PC-9 (cell line): ENCODE measurements at regions not wholly inside any gene's neighbourhood (a gene's known extent, or its start where the extent isn't known, plus 50 kb on each side); places are given as distances from the start of the nearest gene placed in this dataset.

Source experiments
- BruUV-seq: library from RNA; stranded (reverse); fragments of 400-500 nt; replicated peaks from 2 replicates; lab custom pipeline; 2021; lab: Mats Ljungman, UMichigan
- CTCF ChIA-PET: fragments of 300-600 bp; sonication (Branson Sonifier 250); formaldehyde crosslinking; loops from one replicate; lab custom pipeline; 2022; ENCODE audit warnings: antibody characterized with exemption; lab: Charles Lee
- POLR2A ChIA-PET: fragments of 300-600 bp; sonication (Branson Sonifier 250); formaldehyde crosslinking; loops from one replicate; lab custom pipeline; 2022; ENCODE audit warnings: antibody characterized with exemption; ENCODE audit not compliant: unreplicated experiment; lab: Charles Lee
- DNase-seq, 2 experiments: peaks; one replicate each; pipeline versions ENCODE4 v3.0.0 to v3.0.0-alpha.2; 2015 to 2022; ENCODE audit warnings: mixed read lengths in 1 of 2
- H2AFZ ChIP-seq: fragments of 200-600 bp; sonication (generic); 2 replicates; pipeline ENCODE4 v1.8.1; 2017; ENCODE audit warnings: antibody characterized with exemption
- H3F3A ChIP-seq: fragments of 200-600 bp; sonication (generic); 2 replicates; pipeline ENCODE4 v1.8.1; 2017; ENCODE audit warnings: antibody characterized with exemption, mild to moderate bottlenecking, low read depth; ENCODE audit not compliant: insufficient read depth
- H3K27ac ChIP-seq: fragments of 200-600 bp; sonication (generic); 2 replicates; pipeline ENCODE4 v1.6.1; 2016; ENCODE audit warnings: mixed run types
- H3K27me3 ChIP-seq: fragments of 200-600 bp; sonication (generic); 2 replicates; pipeline ENCODE4 v1.6.1; 2016; ENCODE audit warnings: low read depth, mixed run types; ENCODE audit not compliant: insufficient read depth
- H3K36me3 ChIP-seq: fragments of 200-600 bp; sonication (generic); 2 replicates; pipeline ENCODE4 v1.6.1; 2016; ENCODE audit warnings: low read depth, mixed run types
- H3K4me1 ChIP-seq: fragments of 200-600 bp; sonication (generic); replicated peaks from 2 replicates; pipeline ENCODE4 v1.6.1; 2016; ENCODE audit warnings: mixed run types; ENCODE audit not compliant: insufficient read depth
- H3K4me2 ChIP-seq: fragments of 200-600 bp; sonication (generic); 2 replicates; pipeline ENCODE4 v1.6.1; 2017; ENCODE audit warnings: mixed run types
- H3K4me3 ChIP-seq: fragments of 200-600 bp; sonication (generic); 2 replicates; pipeline ENCODE4 v1.6.1; 2016; ENCODE audit warnings: mixed run types
- H3K79me2 ChIP-seq: fragments of 200-600 bp; sonication (generic); 2 replicates; pipeline ENCODE4 v1.6.1; 2017; ENCODE audit warnings: low read depth, mixed run types
- H3K9me2 ChIP-seq: fragments of 200-600 bp; sonication (generic); 2 replicates; pipeline ENCODE4 v1.8.1; 2017; ENCODE audit warnings: mild to moderate bottlenecking; ENCODE audit not compliant: insufficient read depth
- H3K9me3 ChIP-seq: fragments of 200-600 bp; sonication (generic); 2 replicates; pipeline ENCODE4 v1.8.1; 2016; ENCODE audit warnings: low read depth; ENCODE audit not compliant: insufficient read depth
- H4K20me1 ChIP-seq: fragments of 200-600 bp; sonication (generic); 2 replicates; pipeline ENCODE4 v1.8.1; 2017; ENCODE audit not compliant: insufficient read depth
- CTCF ChIP-seq: fragments of 200-600 bp; sonication (generic); conservative IDR thresholded peaks from 2 replicates; pipeline ENCODE4 v1.6.1; 2017; ENCODE audit warnings: mixed run types, antibody characterized with exemption, mild to moderate bottlenecking, moderate library complexity
- EZH2 ChIP-seq: fragments of 200-600 bp; sonication (generic); IDR thresholded peaks from 2 replicates; pipeline ENCODE4 v1.8.0; 2017; ENCODE audit warnings: antibody characterized with exemption, low read depth
- intact Hi-C: fragments of 100-400 bp; cut with micrococcal nuclease; formaldehyde crosslinking; loops from one replicate; pipeline ENCODE4 v1.10.0; 2022; ENCODE audit not compliant: unreplicated experiment

- no peak for TF ChIP-seq CTCF
- no peak for TF ChIP-seq EZH2
- H3K9me2 ChIP-seq = no peaks in the 10 kb centered on the region; the same call in 1 of the 2 replicates
- no peak overlapping the region for H3K4me2 ChIP-seq
- no peaks in the 10 kb centered on the region for H3K9me3 ChIP-seq
- H3K79me2 ChIP-seq = no peaks in the 10 kb centered on the region
- H3K27me3 ChIP-seq = no peaks in the 10 kb centered on the region
- CTCF ChIA-PET = no interaction called here
- intact Hi-C loops = no loop called here
- no peaks in the 10 kb centered on the region for H3K36me3 ChIP-seq
- H4K20me1 ChIP-seq = no peaks in the 10 kb centered on the region
- H3K27ac ChIP-seq = no peak overlapping the region
- POLR2A ChIA-PET = no interaction called here
- no peak overlapping the region; the same call in 1 of the 2 replicates for H2AFZ ChIP-seq
- no peak overlapping the region for H3K4me3 ChIP-seq
- H3F3A ChIP-seq = no peaks in the 10 kb centered on the region
- no TSS peak for BruUV-seq
- DNase-seq = no peak
- no peaks in the 10 kb centered on the region for H3K4me1 ChIP-seq
Measured at GRCh38 chr3:157775446-157775845, 272.2 kb upstream of the VEPH1 start.

- CTCF ChIA-PET = no interaction called here
- Histone ChIP-seq H3K4me1 (no peaks in the 10 kb centered on the region), H2AFZ (no peak overlapping the region), H3K79me2 (no peaks in the 10 kb centered on the region), H3K36me3 (no peaks in the 10 kb centered on the region), H3K4me3 (no peak overlapping the region), H3F3A (no peaks in the 10 kb centered on the region), H3K4me2 (no peak overlapping the region), H3K27me3 (no peaks in the 10 kb centered on the region), H4K20me1 (no peaks in the 10 kb centered on the region), H3K9me3 (no peaks in the 10 kb centered on the region), H3K27ac (no peak overlapping the region), H3K9me2 (no peaks in the 10 kb centered on the region)
- no peak for DNase-seq
- no peak for TF ChIP-seq EZH2
- POLR2A ChIA-PET = no interaction called here
- intact Hi-C loops = loop anchor here (10.0 kb wide), 1 partner anchor 665 kb away; no protein-coding TSS in a partner anchor
- BruUV-seq = no TSS peak
Measured at GRCh38 chr3:157769378-157769777, 266.2 kb upstream of the VEPH1 start.

DNA sequence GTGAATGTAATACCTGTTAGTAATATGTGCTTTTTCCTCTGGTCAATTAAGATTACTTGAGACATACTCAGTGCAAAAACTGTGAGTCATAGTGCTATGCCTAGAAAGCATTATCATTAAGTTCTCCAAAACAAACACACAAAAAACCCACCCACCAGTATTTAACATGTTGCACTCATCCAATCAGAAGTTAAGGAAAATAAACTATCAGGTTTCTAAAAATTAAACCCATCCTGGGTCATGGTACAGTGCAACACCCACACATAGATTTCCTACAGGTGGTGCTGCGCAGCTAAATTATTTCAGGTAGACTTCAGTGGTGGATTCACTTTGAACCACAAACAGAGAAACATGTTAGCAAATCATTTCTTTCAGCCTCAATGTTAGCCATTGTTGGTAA lies 264.4 kb upstream of the VEPH1 start:
- Histone ChIP-seq H3K36me3 (no peaks in the 10 kb centered on the region), H4K20me1 (no peaks in the 10 kb centered on the region), H3K4me1 (no peaks in the 10 kb centered on the region), H3K4me2 (no peak overlapping the region), H3K79me2 (no peaks in the 10 kb centered on the region), H2AFZ (no peak overlapping the region), H3K27ac (no peak overlapping the region), H3F3A (no peaks in the 10 kb centered on the region), H3K4me3 (no peak overlapping the region), H3K27me3 (no peaks in the 10 kb centered on the region), H3K9me3 (no peaks in the 10 kb centered on the region), H3K9me2 (no peaks in the 10 kb centered on the region)
- TF ChIP-seq CTCF (peak; percentile 38; the same call in 1 of the 2 replicates), EZH2 (no peak)
- ChIA-PET CTCF (interaction anchor here (0.6 kb wide), 1 partner anchor 161 kb away, joined by 3 read pairs; no protein-coding TSS in a partner anchor), POLR2A (interaction anchor here (0.6 kb wide), 1 partner anchor 343 kb away, joined by 6 read pairs; no protein-coding TSS in a partner anchor)
- DNase-seq = peak in 1 of 2 experiments; percentile 51
- no TSS peak for BruUV-seq
- intact Hi-C loops = loop anchor here (10.0 kb wide), 1 partner anchor 667 kb away; no protein-coding TSS in a partner anchor

- no peaks in the 10 kb centered on the region for H3K9me2 ChIP-seq
- DNase-seq = no peak
- H2AFZ ChIP-seq = no peak overlapping the region
- no peaks in the 10 kb centered on the region for H3K27me3 ChIP-seq
- H3K27ac ChIP-seq = no peak overlapping the region
- no peaks in the 10 kb centered on the region for H3K4me1 ChIP-seq
- intact Hi-C loops = loop anchor here (10.0 kb wide), 1 partner anchor 671 kb away; no protein-coding TSS in a partner anchor
- H4K20me1 ChIP-seq = no peaks in the 10 kb centered on the region
- CTCF ChIA-PET = no interaction called here
- no peaks in the 10 kb centered on the region for H3F3A ChIP-seq
- no peak overlapping the region for H3K4me2 ChIP-seq
- POLR2A ChIA-PET = no interaction called here
- TF ChIP-seq EZH2 (no peak), CTCF (no peak)
- BruUV-seq = no TSS peak
- H3K79me2 ChIP-seq = no peaks in the 10 kb centered on the region
- H3K9me3 ChIP-seq = no peaks in the 10 kb centered on the region
- H3K36me3 ChIP-seq = no peaks in the 10 kb centered on the region
- H3K4me3 ChIP-seq = no peak overlapping the region
Measured at GRCh38 chr3:157763644-157764043, 260.4 kb upstream of the VEPH1 start.
